WTC11 (cell line): ENCODE measurements at regions not wholly inside any gene's neighbourhood (a gene's known extent, or its start where the extent isn't known, plus 50 kb on each side); places are given as distances from the start of the nearest gene placed in this dataset.

ENCODE experiments used
- ATAC-seq: fragments of 200-7000 bp; cut with Tn5 transposase; 2 replicates; pipeline ENCODE4 v1.10.0; 2021; ENCODE audit warnings: mild to moderate bottlenecking, moderate library complexity
- CTCF ChIA-PET: fragments of 300-600 bp; sonication (Branson Sonifier 250); formaldehyde crosslinking; loops from one replicate; lab custom pipeline; 2021; ENCODE audit warnings: antibody characterized with exemption; lab: Charles Lee
- POLR2A ChIA-PET: fragments of 350-600 bp; sonication (Branson Sonifier 250); formaldehyde crosslinking; loops from one replicate; lab custom pipeline; 2021; ENCODE audit warnings: antibody characterized with exemption; lab: Charles Lee
- DNase-seq: peaks from one replicate; pipeline ENCODE4 v3.0.0; 2021; ENCODE audit warnings: low spot score
- H3K27ac Mint-ChIP-seq: 2 replicates; pipeline ENCODE4 v1.8.0; 2021; ENCODE audit warnings: mixed read lengths
- H3K27me3 Mint-ChIP-seq: 2 replicates; pipeline ENCODE4 v1.8.0; 2021; ENCODE audit warnings: low read depth, mild to moderate bottlenecking, moderate library complexity, mixed read lengths
- H3K36me3 Mint-ChIP-seq: 2 replicates; pipeline ENCODE4 v1.8.0; 2021; ENCODE audit warnings: mixed read lengths
- H3K4me1 Mint-ChIP-seq: 2 replicates; pipeline ENCODE4 v1.8.0; 2022; ENCODE audit warnings: mixed read lengths
- H3K4me3 Mint-ChIP-seq: 2 replicates; pipeline ENCODE4 v1.8.0; 2021; ENCODE audit warnings: mild to moderate bottlenecking, moderate library complexity, mixed read lengths
- H3K9me3 Mint-ChIP-seq: 2 replicates; pipeline ENCODE4 v1.8.0; 2021; ENCODE audit warnings: mixed read lengths
- CREM ChIP-seq: sonication (generic); formaldehyde crosslinking; IDR thresholded peaks from 2 replicates; pipeline ENCODE4 v1.8.1; 2022; ENCODE audit warnings: mild to moderate bottlenecking, missing genetic modification reagents, moderate library complexity
- EMX1 ChIP-seq: fragments of 250-450 bp; sonication (Bioruptor Pico); IDR thresholded peaks from 2 replicates; pipeline ENCODE4 v1.8.0; 2021; ENCODE audit warnings: mild to moderate bottlenecking
- ETV6 ChIP-seq: sonication (generic); formaldehyde crosslinking; IDR thresholded peaks from 2 replicates; pipeline ENCODE4 v1.8.1; 2022; ENCODE audit warnings: mild to moderate bottlenecking, missing genetic modification reagents
- MYBL2 ChIP-seq: sonication (generic); formaldehyde crosslinking; IDR thresholded peaks from 2 replicates; pipeline ENCODE4 v1.8.1; 2023; ENCODE audit warnings: mild to moderate bottlenecking, moderate library complexity, missing genetic modification reagents
- NFATC4 ChIP-seq: fragments of 250-450 bp; sonication (Bioruptor Pico); IDR thresholded peaks from 2 replicates; pipeline ENCODE4 v1.9.0; 2021; ENCODE audit warnings: mild to moderate bottlenecking
- NFE2L1 ChIP-seq: sonication (generic); formaldehyde crosslinking; IDR thresholded peaks from 2 replicates; pipeline ENCODE4 v1.8.1; 2023; ENCODE audit warnings: missing genetic modification reagents
- PRRX2 ChIP-seq: fragments of 250-450 bp; sonication (Bioruptor Pico); IDR thresholded peaks from 2 replicates; pipeline ENCODE4 v1.8.0; 2021; ENCODE audit warnings: mild to moderate bottlenecking
- SMAD4 ChIP-seq: sonication (generic); formaldehyde crosslinking; IDR thresholded peaks from 2 replicates; pipeline ENCODE4 v1.8.0; 2022; ENCODE audit warnings: mild to moderate bottlenecking, missing genetic modification reagents
- SP1 ChIP-seq: sonication (generic); formaldehyde crosslinking; conservative IDR thresholded peaks from 2 replicates; pipeline ENCODE4 v1.8.1; 2022; ENCODE audit warnings: missing genetic modification reagents
- TEAD4 ChIP-seq: sonication (generic); formaldehyde crosslinking; IDR thresholded peaks from 2 replicates; pipeline ENCODE4 v1.8.0; 2022; ENCODE audit warnings: mild to moderate bottlenecking, missing genetic modification reagents
- ZNF138 ChIP-seq: sonication (generic); formaldehyde crosslinking; conservative IDR thresholded peaks from 2 replicates; pipeline ENCODE4 v1.8.1; 2022; ENCODE audit warnings: mild to moderate bottlenecking, moderate library complexity, missing genetic modification reagents
- ZNF232 ChIP-seq: sonication (generic); formaldehyde crosslinking; IDR thresholded peaks from 2 replicates; pipeline ENCODE4 v1.8.0; 2022; ENCODE audit warnings: mild to moderate bottlenecking, missing genetic modification reagents
- ZNF263 ChIP-seq: sonication (generic); formaldehyde crosslinking; IDR thresholded peaks from 2 replicates; pipeline ENCODE4 v1.8.1; 2022; ENCODE audit warnings: low read depth, mild to moderate bottlenecking, moderate library complexity, missing genetic modification reagents
- TF ChIP-seq, protein P1 (sequence below): sonication (generic); formaldehyde crosslinking; IDR thresholded peaks from 2 replicates; pipeline ENCODE4 v1.8.1; 2023; ENCODE audit warnings: mild to moderate bottlenecking, missing genetic modification reagents
- TF ChIP-seq, protein P2 (sequence below): fragments of 250-450 bp; sonication (Bioruptor Pico); IDR thresholded peaks from 2 replicates; pipeline ENCODE4 v1.8.0; 2021; ENCODE audit warnings: mild to moderate bottlenecking
- TF ChIP-seq, protein P3 (sequence below): sonication (generic); formaldehyde crosslinking; conservative IDR thresholded peaks from 2 replicates; pipeline ENCODE4 v1.8.1; 2022; ENCODE audit warnings: mild to moderate bottlenecking, missing genetic modification reagents
- TF ChIP-seq, protein P4 (sequence below): sonication (generic); formaldehyde crosslinking; IDR thresholded peaks from 2 replicates; pipeline ENCODE4 v1.8.1; 2023; ENCODE audit warnings: mild to moderate bottlenecking, missing genetic modification reagents, moderate library complexity
- TF ChIP-seq, protein P5 (sequence below): sonication (generic); formaldehyde crosslinking; IDR thresholded peaks from 2 replicates; pipeline ENCODE4 v1.8.0; 2022; ENCODE audit warnings: mild to moderate bottlenecking, missing genetic modification reagents
- TF ChIP-seq, protein P6 (sequence below): sonication (generic); formaldehyde crosslinking; IDR thresholded peaks from 2 replicates; pipeline ENCODE4 v1.8.0; 2023; ENCODE audit warnings: missing genetic modification reagents
- TF ChIP-seq, protein P7 (sequence below): sonication (generic); formaldehyde crosslinking; IDR thresholded peaks from 2 replicates; pipeline ENCODE4 v1.8.0; 2023; ENCODE audit warnings: missing genetic modification reagents, mild to moderate bottlenecking, borderline replicate concordance

DNA sequence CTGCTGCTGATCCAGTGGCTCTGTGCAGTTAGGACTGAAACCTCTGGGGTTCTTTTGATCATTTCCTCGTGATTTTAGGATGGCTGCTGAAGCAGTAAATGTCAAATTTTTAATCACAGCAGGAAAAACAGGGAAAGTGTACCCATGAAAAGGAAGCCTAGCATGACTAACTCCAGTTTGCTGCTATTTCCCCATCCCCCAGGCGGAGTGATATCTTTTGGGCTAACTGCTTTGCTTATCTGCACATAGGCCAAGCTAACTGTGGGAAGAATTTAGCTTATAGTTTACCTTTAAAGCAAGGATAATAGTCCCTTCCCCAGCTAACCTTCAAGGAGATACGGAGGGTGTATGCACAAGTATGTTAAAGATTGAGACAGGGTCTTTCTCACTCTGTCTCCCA lies 149.8 kb upstream of the TNR start (continued):
- TF ChIP-seq, protein P1, sequence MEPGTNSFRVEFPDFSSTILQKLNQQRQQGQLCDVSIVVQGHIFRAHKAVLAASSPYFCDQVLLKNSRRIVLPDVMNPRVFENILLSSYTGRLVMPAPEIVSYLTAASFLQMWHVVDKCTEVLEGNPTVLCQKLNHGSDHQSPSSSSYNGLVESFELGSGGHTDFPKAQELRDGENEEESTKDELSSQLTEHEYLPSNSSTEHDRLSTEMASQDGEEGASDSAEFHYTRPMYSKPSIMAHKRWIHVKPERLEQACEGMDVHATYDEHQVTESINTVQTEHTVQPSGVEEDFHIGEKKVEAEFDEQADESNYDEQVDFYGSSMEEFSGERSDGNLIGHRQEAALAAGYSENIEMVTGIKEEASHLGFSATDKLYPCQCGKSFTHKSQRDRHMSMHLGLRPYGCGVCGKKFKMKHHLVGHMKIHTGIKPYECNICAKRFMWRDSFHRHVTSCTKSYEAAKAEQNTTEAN = no peak
- TF ChIP-seq TEAD4 (no peak), NFATC4 (CRISPR knock-in tag) (no peak)

DNA sequence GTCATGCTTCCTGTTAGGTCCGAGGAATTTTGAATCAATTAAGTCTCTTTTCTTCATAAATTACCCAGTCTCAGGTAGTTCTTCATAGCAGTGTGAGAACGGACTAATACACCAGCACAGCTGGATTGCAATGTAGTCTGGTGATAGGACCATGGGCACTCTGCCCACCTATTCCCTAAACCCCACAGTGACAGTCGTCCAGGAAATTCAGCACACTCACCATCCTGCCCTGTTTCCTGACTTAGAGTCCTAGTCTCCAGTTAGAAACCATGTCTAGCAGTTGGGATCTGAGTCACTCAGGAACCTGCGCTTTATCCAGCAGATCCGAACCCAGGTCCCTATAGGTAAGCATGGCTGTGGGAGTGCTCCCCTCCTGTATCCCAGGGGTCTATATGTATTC lies 149.3 kb upstream of the TNR start:
- H3K27me3 Mint-ChIP-seq = peaks cover 98% of the 10 kb centered on the region
- no peak overlapping the region for H3K27ac Mint-ChIP-seq

DNA sequence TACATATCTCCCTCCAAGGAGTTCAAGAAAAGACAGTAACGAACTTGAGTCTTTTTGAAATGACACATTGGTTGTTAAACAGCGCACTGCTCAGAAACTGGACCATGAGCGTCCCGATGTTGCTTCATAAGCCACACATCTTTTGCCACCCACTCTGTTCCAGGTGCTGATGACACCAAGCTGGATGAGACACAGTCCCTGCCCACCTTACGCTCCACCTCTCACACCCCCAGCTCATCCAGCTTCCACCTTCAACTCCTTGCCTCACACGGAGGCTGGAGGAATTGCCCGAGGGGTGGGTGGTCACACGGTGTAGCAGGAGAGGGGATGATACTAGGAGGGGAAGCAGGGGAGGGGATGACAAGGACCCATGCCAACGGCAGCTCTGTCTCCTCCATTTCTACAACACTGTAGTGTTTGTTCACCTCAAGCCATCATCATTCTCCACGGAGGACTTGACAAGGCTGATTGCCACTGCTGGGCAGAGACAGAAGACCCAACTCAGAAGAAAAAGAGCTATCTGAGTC lies 148.5 kb upstream of the TNR start:
- ATAC-seq = no peak
- CTCF ChIA-PET = no interaction called here
- peaks cover 4% of the 10 kb centered on the region for H3K9me3 Mint-ChIP-seq
- no peak overlapping the region for H3K4me3 Mint-ChIP-seq
- H3K4me1 Mint-ChIP-seq = peaks cover 15% of the 10 kb centered on the region
- no peak for DNase-seq
- H3K36me3 Mint-ChIP-seq = no peaks in the 10 kb centered on the region
- no peak overlapping the region for H3K27ac Mint-ChIP-seq
- POLR2A ChIA-PET = no interaction called here
- TF ChIP-seq, protein P2, sequence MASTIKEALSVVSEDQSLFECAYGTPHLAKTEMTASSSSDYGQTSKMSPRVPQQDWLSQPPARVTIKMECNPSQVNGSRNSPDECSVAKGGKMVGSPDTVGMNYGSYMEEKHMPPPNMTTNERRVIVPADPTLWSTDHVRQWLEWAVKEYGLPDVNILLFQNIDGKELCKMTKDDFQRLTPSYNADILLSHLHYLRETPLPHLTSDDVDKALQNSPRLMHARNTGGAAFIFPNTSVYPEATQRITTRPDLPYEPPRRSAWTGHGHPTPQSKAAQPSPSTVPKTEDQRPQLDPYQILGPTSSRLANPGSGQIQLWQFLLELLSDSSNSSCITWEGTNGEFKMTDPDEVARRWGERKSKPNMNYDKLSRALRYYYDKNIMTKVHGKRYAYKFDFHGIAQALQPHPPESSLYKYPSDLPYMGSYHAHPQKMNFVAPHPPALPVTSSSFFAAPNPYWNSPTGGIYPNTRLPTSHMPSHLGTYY (CRISPR knock-in tag) = no peak
- TF ChIP-seq CREM (no peak), ZNF263 (CRISPR knock-in tag) (no peak), SMAD4 (CRISPR knock-in tag) (no peak), ZNF138 (CRISPR knock-in tag) (no peak), ETV6 (no peak)
- TF ChIP-seq, protein P3, sequence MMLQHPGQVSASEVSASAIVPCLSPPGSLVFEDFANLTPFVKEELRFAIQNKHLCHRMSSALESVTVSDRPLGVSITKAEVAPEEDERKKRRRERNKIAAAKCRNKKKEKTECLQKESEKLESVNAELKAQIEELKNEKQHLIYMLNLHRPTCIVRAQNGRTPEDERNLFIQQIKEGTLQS = no peak
- TF ChIP-seq, protein P4, sequence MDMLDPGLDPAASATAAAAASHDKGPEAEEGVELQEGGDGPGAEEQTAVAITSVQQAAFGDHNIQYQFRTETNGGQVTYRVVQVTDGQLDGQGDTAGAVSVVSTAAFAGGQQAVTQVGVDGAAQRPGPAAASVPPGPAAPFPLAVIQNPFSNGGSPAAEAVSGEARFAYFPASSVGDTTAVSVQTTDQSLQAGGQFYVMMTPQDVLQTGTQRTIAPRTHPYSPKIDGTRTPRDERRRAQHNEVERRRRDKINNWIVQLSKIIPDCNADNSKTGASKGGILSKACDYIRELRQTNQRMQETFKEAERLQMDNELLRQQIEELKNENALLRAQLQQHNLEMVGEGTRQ (CRISPR knock-in tag) = no peak
- TF ChIP-seq, all 79 proteins: peak for 0
- H3K27me3 Mint-ChIP-seq = peaks cover 98% of the 10 kb centered on the region

More for the DNA sequence above, 149.3 kb upstream of the TNR start:
- DNase-seq (no peak), ATAC-seq (no peak)
- Mint-ChIP-seq H3K9me3 (peaks cover 4% of the 10 kb centered on the region), H3K4me1 (peaks cover 10% of the 10 kb centered on the region), H3K4me3 (no peak overlapping the region), H3K36me3 (no peaks in the 10 kb centered on the region)
- POLR2A ChIA-PET = no interaction called here
- CTCF ChIA-PET = no interaction called here
- TF ChIP-seq, protein P2 (CRISPR knock-in tag) = no peak
- no peak for TF ChIP-seq EMX1 (CRISPR knock-in tag)
- TF ChIP-seq NFE2L1 (CRISPR knock-in tag) = no peak

DNA sequence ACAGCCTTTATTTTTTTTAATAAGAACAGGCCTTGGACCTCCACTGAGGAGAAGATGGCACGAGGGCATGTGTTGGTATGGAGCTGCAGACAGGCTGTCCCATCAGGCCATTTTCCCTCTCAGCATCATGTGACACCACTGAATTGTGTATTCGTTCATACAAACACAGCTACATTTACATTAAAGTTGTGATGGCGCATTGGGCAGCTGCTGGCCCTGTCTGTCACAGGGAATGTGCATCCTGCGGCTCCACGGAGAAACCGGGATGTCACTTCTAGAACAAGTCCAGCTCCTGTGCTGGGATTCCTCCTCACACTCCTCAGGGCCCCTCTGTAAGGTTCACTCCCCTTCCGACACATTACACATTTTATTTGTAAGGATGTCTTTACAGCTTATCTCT lies 147.6 kb upstream of the TNR start:
- H3K36me3 Mint-ChIP-seq = no peaks in the 10 kb centered on the region
- no peak for ATAC-seq
- no peak overlapping the region for H3K4me3 Mint-ChIP-seq
- no peak overlapping the region for H3K27ac Mint-ChIP-seq
- H3K9me3 Mint-ChIP-seq = peaks cover 4% of the 10 kb centered on the region
- CTCF ChIA-PET = no interaction called here
- H3K4me1 Mint-ChIP-seq = peaks cover 15% of the 10 kb centered on the region
- POLR2A ChIA-PET = no interaction called here
- DNase-seq = no peak
- H3K27me3 Mint-ChIP-seq = peaks cover 98% of the 10 kb centered on the region
- TF ChIP-seq, protein P5, sequence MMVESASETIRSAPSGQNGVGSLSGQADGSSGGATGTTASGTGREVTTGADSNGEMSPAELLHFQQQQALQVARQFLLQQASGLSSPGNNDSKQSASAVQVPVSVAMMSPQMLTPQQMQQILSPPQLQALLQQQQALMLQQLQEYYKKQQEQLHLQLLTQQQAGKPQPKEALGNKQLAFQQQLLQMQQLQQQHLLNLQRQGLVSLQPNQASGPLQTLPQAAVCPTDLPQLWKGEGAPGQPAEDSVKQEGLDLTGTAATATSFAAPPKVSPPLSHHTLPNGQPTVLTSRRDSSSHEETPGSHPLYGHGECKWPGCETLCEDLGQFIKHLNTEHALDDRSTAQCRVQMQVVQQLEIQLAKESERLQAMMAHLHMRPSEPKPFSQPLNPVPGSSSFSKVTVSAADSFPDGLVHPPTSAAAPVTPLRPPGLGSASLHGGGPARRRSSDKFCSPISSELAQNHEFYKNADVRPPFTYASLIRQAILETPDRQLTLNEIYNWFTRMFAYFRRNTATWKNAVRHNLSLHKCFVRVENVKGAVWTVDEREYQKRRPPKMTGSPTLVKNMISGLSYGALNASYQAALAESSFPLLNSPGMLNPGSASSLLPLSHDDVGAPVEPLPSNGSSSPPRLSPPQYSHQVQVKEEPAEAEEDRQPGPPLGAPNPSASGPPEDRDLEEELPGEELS = no peak
- no peak for TF ChIP-seq ZNF232
- no peak for TF ChIP-seq PRRX2 (CRISPR knock-in tag)
- TF ChIP-seq, protein P6, sequence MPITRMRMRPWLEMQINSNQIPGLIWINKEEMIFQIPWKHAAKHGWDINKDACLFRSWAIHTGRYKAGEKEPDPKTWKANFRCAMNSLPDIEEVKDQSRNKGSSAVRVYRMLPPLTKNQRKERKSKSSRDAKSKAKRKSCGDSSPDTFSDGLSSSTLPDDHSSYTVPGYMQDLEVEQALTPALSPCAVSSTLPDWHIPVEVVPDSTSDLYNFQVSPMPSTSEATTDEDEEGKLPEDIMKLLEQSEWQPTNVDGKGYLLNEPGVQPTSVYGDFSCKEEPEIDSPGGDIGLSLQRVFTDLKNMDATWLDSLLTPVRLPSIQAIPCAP (CRISPR knock-in tag) = no peak
- no peak for TF ChIP-seq MYBL2
- TF ChIP-seq SP1 (CRISPR knock-in tag) = no peak
- TF ChIP-seq, protein P7, sequence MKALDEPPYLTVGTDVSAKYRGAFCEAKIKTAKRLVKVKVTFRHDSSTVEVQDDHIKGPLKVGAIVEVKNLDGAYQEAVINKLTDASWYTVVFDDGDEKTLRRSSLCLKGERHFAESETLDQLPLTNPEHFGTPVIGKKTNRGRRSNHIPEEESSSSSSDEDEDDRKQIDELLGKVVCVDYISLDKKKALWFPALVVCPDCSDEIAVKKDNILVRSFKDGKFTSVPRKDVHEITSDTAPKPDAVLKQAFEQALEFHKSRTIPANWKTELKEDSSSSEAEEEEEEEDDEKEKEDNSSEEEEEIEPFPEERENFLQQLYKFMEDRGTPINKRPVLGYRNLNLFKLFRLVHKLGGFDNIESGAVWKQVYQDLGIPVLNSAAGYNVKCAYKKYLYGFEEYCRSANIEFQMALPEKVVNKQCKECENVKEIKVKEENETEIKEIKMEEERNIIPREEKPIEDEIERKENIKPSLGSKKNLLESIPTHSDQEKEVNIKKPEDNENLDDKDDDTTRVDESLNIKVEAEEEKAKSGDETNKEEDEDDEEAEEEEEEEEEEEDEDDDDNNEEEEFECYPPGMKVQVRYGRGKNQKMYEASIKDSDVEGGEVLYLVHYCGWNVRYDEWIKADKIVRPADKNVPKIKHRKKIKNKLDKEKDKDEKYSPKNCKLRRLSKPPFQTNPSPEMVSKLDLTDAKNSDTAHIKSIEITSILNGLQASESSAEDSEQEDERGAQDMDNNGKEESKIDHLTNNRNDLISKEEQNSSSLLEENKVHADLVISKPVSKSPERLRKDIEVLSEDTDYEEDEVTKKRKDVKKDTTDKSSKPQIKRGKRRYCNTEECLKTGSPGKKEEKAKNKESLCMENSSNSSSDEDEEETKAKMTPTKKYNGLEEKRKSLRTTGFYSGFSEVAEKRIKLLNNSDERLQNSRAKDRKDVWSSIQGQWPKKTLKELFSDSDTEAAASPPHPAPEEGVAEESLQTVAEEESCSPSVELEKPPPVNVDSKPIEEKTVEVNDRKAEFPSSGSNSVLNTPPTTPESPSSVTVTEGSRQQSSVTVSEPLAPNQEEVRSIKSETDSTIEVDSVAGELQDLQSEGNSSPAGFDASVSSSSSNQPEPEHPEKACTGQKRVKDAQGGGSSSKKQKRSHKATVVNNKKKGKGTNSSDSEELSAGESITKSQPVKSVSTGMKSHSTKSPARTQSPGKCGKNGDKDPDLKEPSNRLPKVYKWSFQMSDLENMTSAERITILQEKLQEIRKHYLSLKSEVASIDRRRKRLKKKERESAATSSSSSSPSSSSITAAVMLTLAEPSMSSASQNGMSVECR (CRISPR knock-in tag) = no peak
- no peak for TF ChIP-seq SMAD4 (CRISPR knock-in tag)
